ENCODE measurements at regions not wholly inside any gene's neighbourhood (a gene's known extent, or its start where the extent isn't known, plus 50 kb on each side); places are given as distances from the start of the nearest gene placed in this dataset.

- TF ChIP-seq CTCF (IDR thresholded peaks at IDR 0.05): no peak
- TF ChIP-seq POLR2AphosphoS5 (IDR thresholded peaks at IDR 0.05): no peak
These were observed 52.1 kb upstream of the AKT3 start for GRCh38 chr1:243902100-243902499.
